ENCODE measurements at regions not wholly inside any gene's neighbourhood (a gene's known extent, or its start where the extent isn't known, plus 50 kb on each side); places are given as distances from the start of the nearest gene placed in this dataset.

DNA sequence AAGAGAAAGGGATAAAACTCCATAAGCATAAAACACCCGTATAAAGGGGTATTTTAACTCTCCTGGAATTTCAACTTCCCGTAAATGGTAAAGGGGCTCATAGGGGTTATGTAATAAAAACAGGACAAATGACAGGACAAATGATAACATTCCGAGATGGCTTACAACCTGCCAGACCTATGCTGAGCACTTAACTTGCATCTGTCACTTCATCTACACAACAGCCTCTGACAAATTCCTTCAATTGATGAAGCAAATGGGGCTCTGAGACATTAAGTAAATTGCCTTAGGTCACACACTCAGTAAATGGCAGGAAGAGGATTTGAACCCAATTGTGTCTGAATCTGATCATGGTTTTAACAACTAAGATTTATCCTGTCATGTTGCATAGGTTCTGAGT lies 327.6 kb upstream of the SNX7 start:
- DNase-seq (ENCODE audit: extremely low read depth, low read depth) = no peak

DNA sequence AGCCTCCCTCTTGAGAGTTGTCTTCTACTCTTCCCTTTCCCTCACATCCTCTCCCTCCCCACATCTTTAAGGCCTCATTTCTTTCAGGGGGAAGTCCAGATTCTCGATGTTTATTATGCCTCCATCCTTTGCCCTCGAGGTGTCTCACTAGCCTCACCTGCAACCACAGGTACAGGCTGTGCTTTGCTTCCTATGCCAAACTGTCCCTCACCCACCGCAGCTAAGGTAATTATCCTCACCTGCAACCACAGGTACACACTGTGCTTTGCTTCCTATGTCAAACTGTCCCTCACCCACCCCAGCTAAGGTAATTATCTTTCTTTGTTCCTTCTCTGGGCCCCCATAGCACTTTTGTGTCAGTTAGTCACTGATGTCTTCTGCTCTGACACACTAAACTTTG lies 328.1 kb upstream of the SNX7 start:
- no peak for DNase-seq (ENCODE audit: extremely low read depth, low read depth)

DNA sequence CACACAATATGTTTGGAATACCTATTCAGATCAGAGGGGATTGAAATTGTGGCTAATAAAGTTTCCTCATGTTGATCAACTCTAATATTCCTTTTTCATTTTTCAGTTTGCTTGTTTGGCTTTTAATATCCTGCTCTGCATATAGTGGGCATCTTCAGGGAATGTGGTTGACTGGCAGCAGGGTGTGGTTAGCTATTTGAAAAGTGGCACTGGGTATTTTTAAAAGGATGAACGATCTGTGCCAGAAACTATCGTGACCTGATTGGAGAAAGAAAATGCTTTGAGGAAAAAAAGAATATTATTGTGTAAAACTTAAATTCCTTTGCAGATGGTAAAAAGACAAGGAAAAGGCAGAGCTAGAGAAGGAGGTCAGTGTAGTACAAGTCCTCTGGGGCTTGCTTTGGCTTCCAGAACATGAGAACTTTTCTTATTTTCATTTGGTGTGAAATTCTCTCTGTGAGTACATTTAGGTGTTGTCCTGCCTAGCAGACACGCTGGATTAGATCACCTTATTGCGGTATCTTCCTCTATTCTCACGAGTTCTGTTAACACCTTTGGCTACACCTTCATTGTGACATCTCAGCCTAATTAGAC lies 329.7 kb upstream of the SNX7 start:
- no peak for DNase-seq (ENCODE audit: extremely low read depth, low read depth)

DNA sequence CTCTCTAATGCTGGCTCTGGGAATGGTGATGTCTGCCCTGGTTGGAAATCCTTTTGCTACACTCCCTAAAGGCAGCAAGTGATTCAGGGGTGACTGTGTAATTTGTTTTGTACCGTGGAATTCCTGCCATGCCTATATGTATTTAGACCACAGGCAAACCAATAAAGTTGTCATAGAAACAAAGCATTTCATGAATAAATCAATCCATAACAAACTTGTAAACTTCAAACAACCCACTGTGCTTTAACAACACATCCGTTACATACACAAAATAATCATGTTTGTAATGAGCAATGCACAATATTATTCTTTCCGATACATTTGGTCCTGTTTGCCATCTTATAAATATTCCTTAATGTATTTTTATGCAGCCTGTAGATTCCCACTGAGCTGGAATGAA lies 330.3 kb upstream of the SNX7 start:
- no peak for DNase-seq (ENCODE audit: extremely low read depth, low read depth)

DNA sequence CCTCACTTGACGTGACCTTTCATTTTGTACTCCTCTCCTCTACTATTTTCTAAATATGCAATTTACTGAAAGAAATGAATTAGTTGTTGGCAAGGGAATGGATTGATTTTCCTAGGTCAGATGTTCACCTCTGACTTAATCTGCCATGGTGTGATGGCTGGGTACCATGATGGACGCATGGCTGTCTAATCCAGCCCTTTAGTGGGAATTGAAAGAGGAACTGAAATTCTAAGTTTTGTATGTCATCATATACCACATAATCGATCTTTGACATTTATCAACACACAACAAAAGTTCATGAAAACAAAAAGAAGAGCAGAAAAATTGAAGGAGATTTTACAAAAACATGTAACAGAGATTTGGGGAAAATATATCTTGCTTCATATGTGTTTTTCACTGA lies 331.3 kb upstream of the SNX7 start:
- DNase-seq (ENCODE audit: extremely low read depth, low read depth) = no peak

DNA sequence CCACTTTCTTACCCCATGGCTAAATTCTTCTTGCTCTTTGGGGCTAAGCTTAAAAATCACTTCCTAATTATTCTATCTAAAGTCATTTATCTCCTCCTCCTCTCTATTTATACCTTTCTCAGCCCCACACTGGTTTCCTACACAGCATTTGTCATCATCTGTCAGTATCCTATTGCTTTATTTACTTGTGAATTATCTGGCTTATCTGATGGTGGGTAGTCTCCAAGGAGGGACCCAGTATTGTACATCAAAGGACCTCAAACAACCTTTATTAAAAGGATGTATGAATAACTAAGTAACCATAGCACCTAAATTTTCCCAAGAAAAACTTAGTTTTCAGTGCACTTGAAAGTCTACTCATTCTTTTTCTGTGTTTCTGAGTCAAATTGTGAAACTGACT lies 332.7 kb upstream of the SNX7 start:
- DNase-seq (ENCODE audit: extremely low read depth, low read depth) = no peak

DNA sequence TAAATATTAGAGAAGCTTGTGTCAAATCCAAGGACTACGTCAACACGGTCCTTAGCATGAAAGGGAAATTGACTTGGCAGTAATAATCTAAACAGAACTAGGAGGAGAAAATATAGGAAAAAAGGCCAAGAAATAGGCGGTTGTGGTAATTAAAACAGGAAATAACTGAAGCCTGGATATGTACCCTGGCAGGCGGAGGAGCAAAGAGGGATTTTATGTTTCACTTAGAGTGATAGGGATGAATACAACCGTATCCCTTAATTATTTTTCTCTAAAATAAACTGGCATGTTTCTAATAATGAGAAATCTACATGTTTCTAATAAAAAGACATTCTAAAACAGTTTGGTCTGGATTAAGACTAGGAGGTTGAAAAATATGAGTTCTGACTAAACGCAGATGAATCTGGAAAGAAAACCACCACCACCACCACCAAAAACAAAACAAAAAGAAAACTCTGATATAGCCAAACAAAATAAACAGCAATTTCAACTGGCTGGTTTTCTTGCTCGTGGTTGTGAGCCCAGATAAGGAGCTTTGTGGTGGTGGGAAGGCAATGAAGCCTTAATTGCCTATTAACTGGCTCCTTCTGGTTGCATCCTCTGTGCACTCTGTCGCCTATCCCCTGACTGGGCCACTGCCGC lies 334.2 kb upstream of the SNX7 start:
- DNase-seq (ENCODE audit: extremely low read depth, low read depth) = no peak

DNA sequence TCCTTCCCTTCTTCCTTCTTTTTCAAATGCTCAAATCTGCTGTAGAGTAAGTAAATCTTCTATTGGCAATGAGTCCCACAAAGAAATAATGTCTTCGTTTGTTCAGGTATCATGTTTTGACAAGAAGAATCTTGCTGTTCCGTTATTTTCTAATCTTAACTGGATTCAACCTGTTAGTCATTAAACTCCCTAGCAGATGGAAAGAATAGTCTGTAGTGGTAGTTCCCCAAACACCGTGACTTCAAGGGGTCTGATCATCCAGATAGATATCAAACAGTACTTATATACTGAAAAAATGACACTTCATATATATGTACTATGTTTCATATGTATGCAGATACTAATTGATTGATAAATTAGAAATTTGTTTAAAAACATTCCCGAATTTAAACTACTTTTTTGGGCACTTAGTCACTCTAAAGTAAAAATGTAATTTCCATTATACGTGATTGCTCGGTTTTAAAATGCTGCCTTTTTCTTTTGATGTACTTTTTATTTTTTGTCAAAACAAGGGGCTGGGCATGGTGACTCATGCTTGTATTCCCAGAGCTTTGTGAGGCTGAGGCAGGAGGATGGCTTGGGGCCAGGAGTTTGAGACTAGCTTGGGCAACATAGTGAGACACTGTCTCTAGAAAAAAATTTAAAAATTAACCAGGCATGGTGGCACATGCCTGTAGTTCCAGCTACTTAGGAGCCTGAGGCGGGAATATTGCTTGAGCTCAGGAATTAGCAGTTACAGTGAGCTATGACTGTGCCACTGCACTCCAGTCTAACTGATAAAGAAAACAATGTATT lies 335.7 kb upstream of the SNX7 start:
- peak; percentile 44 for DNase-seq (ENCODE audit: extremely low read depth, low read depth)

DNA sequence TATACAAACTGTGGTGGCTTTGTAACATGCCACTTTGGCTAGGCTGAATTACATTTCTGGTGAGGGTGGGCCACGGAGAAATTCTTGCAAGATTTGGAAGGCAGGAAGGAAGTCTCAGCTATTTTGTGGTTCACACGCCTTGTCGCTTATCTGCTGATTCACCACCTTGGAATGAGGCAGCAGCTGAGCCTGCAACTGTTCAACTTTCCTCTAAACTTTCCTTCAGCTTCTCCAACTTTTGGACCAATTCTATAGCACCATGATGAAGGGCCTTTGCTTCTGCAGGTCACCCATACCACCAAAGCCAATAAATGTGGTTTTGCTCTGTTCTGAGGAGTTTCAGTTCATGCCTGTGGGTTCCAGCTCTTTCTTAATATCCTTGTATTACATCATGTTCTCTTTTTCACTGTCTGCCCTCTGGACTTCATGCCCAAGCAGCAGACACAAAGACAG lies 337.6 kb upstream of the SNX7 start:
- peak; percentile 82 for DNase-seq (ENCODE audit: extremely low read depth, low read depth)

DNA sequence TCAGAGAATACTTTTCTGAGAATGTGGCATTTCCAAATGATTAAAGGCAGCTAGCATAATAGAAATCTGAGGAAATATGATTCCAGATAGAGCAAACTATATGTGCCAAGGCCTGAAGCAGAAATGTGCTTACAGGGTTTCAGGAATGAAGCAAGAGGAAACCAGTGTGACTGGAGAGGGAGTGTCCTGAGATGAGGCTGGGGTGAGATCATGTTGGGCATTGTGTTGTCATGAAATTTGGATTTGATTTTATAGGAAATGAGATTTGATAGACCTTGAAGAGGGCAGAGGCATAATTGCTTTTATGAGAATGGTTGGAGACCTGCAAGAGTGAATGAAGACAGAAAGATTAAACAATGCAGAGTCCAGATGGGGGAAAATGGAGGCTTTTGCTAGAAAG lies 338.1 kb upstream of the SNX7 start:
- DNase-seq (ENCODE audit: extremely low read depth, low read depth) = peak; percentile 69

DNA sequence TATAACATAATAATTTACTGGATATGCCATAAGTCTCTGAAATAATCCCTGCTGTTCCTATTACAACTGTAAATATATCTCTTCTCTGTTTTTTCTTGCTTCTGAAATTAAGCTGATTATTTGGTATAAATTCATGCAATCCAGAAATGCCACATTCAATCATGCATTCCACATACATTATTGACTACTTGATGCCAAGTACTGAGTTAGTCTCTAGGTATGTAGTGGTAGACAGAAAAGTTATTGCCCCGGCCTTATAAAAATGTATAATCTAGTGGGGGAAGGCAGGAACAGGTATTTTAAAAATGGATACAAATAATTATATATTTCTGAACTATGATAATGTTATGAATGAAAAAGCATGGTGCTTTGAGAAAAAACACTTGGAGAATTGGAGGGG lies 338.6 kb upstream of the SNX7 start:
- no peak for DNase-seq (ENCODE audit: extremely low read depth, low read depth)

DNA sequence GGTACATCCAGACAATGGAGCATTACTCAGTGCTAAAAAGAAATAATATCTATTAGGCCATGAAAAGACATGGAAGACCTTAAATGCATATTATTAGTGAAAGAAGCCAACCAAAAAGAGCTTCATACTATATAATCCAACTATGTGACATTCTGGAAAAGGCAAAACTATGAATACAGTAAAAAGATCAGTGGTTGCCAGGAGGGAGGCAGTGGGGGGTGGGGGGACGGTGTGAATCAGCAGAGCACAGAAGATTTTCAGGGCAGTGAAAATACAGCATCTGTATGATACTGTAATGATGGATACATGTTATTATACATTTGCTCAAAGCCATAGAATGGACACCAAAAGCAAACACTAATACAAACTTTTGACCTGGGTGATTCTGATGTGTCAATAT lies 339.4 kb upstream of the SNX7 start:
- no peak for DNase-seq (ENCODE audit: extremely low read depth, low read depth)

DNA sequence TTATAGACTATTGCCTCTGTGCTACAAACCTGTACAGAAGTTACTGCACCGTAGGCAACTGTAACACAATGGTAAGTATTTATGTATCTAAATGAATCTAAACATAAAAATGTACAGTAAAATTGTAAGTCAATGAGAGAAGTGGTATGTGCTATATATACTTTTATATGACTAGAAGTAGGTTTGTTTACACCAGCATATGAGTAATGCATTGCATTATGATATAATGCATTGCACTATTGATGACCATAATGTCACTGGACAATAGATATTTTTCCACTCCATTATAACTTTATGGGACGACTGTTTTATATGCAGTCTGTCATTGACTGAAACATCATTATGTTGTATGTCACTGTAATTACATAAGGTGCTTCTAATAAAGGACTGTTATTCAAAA lies 340.3 kb upstream of the SNX7 start:
- no peak for DNase-seq (ENCODE audit: extremely low read depth, low read depth)

DNA sequence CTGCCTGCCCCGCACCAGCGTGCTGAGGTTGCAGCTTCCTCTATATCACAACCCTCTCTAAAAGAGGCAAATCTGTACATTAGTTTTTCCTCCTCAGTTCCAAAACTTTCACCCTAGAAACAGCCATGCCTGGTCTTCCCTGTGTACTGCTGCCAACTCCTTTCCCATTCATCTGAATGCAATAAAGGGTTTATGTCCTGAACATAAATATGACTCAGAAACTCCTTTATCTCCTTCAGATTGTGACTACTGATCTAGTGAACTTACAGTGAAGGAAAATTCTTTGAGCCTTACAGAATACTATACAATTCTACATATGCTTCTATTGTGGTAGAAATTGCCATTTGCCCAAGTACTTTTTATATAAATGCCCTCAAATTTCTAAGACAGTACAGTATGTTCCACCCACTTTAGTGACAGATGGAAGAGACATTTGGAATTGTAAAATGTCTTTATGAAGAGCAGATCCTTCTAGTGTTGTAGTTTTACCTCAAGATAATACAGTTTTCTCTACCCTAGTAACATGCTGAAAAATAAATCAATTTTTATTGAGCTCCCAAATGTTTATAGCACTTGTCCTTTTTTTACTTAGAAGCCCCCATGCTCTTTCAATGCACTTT lies 345.1 kb upstream of the SNX7 start:
- DNase-seq (ENCODE audit: extremely low read depth, low read depth) = no peak

DNA sequence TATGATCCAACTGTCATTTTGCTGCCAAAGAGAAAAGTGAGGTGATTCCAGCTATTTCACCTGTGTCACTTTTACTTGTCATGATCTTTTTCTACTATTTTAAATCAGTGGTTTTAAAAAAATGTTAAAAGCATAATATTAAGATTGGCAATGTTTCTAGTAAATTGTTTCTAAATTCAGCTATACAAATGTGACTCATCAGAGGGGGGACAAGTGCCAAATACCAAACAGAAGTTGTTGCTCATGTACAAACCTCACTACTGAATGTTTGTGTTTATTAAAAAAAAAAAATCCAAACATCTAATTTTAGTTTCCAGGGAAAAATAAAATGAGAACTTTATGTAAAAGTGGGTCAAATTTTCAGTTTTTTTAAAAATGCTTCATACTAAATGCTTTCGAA lies 346.2 kb upstream of the SNX7 start:
- DNase-seq (ENCODE audit: extremely low read depth, low read depth) = no peak

DNA sequence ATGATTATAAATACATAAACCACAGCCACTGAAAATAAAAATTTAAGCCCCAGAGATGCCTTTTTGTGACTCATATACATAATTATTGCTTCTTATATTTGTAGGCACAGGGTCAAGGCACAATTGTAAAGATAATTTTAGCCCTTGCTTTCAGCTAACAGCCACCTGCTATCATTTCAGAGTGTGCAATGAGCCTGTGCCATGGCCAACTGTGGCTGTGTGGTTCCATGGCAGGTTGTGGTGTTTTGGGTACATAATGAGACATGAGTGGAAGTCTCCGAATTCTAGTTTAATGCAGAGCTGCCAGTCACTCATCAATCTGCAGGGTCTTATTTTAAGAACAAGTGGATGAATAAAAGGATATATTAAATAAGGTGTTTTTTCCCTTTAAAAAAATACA lies 346.9 kb upstream of the SNX7 start:
- no peak for DNase-seq (ENCODE audit: extremely low read depth, low read depth)

DNA sequence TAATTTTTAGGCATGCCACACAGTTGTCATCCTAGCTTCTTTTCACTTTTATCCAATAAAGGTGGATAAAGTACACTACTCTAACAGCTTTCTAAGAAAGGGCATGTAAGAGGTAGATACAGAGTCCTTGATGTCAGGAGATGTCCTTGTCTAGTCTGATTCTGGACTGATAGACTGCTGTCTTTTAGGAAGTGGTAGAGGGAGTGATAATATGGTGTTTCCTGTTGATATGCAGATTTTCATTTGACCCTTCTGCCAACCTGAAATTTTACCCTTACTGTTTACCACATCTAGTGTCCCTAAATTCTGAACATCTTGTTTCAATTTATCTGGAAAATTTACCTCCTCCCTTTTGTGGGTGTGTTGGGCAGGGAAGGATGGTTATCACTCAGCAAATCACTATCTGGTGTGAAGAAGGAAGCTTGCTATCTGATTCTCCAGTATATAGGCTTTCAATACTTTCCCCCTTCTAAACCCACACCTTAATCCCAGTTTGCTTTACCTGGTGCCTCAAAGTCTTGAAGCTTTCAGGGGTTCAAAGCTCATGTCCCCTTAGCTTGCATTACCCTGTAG lies 354.9 kb upstream of the SNX7 start:
- no peak for DNase-seq (ENCODE audit: extremely low read depth, low read depth)

DNA sequence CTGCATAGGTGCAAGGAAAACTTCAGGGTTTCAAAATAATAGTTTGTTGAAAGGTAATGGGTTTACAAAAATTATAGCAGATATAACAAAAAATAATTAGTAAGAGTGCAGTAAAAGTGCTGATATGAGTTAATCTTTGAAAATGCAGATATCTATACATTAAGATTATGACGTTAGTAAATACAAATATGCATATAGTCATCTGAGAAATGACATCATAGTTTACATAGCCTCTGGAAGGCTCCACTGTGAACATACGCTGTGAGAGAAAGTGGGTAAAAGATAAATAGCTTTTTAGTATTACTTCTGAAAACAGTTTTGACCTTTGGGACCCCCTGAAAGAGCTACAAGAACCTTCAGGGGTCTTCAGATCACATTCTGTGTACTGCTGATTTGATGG lies 356.2 kb upstream of the SNX7 start:
- DNase-seq (ENCODE audit: extremely low read depth, low read depth) = no peak

DNA sequence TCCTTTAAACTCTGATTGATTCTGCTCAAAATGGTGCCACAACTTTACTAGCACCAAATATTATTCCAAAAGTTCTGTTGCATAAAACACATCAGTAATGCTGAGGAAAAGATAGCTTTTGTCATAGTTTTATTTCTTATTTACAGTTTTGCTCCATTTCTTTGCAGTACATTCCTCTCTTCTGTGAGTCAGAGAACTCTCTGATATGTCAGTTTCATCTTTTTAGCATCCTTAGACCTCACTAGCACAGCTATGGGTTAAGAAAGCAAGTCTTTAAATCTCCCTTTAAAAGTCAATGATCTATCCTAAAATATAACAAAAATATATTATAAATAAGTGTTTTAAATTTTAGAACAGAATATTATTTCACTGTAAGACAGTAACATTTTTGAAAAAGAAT lies 356.6 kb upstream of the SNX7 start:
- DNase-seq (ENCODE audit: extremely low read depth, low read depth) = no peak

DNA sequence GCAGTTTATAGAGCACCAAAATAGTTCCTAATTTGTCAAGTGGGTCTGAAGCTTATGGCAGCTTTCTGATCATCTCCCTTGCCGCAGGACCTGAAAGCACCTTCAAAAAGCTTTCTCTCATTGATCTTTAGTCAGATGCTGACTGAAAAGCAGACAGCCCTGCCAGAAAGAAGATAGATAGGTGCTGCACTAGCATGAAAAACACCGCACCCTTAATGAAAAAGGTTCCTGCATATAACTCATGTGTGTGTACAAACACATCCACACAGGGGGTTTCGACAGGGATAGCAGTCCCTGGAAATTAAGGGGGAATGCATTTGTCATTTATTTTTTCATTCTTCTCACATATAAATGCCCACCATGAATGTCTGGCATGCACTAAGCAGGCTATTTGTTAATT lies 361.7 kb upstream of the SNX7 start:
- no peak for DNase-seq (ENCODE audit: extremely low read depth, low read depth)

DNA sequence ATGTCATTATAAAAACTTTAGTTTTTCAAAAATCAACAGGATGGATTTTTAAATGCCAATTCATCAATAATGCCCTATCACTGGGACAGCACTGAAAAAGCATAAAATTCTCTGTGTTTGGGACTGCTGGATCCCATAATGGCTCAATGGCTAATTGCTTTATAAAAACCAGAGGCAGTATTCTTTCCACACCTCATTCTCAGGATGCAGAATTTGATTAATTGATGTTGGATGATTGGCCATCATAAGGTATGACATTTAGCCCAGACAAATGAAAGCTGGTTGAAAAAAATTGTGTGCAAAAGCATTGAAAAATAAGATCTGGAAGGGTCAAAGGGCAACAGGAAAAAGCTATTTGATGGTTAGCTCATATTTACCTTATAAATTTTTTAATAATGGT lies 362.2 kb upstream of the SNX7 start:
- no peak for DNase-seq (ENCODE audit: extremely low read depth, low read depth)
